ENCODE measurements at regions not wholly inside any gene's neighbourhood (a gene's known extent, or its start where the extent isn't known, plus 50 kb on each side); places are given as distances from the start of the nearest gene placed in this dataset.

DNA sequence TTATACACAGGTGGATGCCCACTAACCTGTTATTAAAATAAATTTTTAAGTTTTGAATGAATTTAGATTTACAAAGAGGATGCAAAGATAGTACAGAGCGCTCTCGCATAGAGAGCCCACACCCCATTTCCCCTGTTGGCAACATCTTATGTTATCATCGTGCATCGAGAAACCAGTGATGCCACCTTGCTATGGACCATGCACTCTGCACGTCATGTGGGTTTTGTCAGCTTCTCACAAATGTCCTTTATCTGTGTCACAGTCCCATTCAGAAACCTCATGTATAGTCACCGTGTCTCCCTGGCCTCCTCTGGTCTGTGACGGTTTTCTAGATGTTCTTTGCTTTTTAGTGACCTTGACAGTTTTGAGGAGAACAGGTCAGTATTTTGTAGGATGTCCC, 60.0 kb downstream of the ING1 start:
- no peak for DNase-seq

DNA sequence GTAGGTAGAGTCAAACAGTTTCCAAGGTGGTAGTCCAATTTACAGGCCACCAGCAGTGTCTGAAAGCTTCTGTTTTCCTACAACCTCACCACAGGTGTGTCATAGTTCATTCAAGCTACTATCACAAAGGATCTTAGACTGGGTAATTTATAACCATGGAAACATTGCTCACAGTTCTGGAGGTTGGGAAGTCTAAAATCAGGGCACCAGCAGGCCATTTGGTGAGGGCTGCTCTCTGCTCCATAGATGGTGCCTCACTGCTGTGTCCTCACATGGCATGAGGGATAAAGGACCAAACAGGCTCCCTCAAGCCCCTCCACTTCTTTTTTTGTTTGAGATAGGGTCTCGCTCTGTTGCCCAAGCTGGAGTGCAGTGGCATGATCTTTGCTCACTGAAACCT, 60.6 kb downstream of the ING1 start:
- no peak for DNase-seq

GRCh38 chr13:110774490-110774889, 61.0 kb downstream of the ING1 start:
- DNase-seq: no peak

DNA sequence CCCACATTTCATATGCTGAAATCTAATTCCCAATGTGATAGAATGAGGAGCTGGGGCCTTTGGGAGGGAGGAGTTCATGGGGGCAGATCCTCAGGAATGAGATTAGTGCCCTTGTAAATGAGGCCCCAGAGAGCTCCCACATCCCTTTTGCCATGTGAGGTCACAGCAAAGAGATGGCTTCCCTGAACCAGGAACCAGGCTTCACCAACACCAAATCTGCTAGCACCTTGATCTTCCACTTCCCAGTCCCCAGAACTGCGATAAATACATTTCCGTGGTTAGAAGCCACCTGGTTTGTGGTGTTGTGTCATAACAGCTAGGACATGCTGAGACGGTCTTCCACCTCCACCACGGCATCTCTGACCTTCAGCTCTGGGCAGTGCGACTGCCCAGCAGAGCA, 62.1 kb downstream of the ING1 start:
- no peak for DNase-seq

- DNase-seq: no peak
Observed at GRCh38 chr13:110777251-110777820, 63.8 kb downstream of the ING1 start.

DNA sequence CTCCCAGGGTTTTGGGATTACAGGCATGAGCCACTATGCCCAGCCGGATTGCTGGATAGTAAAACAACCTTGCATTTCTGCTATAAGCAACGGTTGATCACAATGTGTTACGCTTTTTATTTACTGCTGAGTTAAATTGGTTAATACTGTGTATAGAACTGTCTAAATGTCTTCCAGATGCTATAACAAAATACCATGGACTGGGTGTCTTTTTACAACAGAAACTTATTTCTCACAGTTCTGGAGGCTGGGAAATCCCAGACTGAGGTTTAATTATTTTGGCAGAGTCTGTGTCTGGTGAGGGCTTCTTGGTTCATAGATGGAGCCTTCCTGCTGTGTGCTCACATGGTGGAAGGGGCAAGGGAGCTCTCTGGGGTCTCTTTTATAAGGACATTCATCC, 65.5 kb downstream of the ING1 start:
- no peak for DNase-seq

DNA sequence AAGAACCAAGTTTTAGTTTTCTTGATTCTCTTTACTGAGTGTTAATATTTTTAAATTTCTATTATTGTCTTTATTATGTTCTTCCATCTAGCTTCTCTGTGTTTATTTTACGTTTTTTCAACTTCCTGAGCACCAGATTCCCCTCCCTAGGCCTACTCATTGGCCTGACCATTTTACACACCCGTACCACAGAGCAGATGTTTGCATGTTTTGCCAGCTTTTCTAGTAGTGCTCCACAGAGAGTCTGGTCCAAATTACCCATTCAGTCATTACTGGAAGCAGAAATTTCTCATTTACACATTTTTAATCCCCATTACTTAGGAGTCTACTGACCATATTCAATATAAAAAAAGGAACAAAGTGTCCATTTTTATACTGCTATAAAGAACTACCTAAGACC, 66.9 kb downstream of the ING1 start:
- DNase-seq: no peak

DNA sequence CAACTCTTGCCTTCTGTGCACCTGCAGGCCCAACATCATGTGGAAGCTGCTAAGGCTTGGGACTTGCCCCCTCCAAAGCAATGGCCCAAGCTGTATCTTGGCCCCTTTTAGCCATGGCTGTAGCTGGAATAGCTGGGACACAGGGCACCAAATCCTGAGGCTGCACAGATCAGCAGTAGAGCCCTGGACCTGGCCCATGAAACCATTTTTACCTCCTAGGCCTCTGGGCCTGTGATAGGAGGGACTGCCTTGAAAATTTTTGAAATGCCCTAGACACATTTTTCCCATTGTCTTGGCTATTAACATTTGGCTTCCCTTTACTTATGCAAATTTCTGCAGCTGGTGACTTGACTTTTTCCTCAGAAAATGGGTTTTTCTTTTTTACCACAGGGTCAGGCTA, 68.7 kb downstream of the ING1 start:
- no peak for DNase-seq

- DNase-seq: no peak
Observed at GRCh38 chr13:110784704-110785103, 71.2 kb downstream of the ING1 start.

- DNase-seq: no peak
Observed at GRCh38 chr13:110788778-110789177, 75.3 kb downstream of the ING1 start.

DNA sequence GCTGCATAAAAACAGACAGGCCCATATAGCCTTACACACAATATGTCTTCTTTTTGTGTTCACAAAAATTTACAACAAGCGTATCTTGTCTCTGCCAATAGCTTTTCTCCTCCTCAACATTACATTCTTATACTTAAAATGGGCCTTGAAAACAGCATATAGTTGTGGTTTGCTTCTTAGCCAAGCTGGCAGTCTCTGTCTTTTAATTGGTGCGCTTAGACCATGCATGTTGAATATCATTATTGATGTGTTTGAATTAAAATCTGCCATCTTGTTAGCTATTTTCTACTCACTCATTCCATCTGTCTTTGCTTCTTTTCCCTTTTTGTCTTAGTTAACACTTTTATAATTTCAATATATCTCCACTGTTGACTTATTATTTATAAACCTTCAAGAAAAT, 76.4 kb downstream of the ING1 start:
- DNase-seq: no peak

GRCh38 chr13:110790371-110790770, 76.9 kb downstream of the ING1 start:
- no peak for DNase-seq

DNA sequence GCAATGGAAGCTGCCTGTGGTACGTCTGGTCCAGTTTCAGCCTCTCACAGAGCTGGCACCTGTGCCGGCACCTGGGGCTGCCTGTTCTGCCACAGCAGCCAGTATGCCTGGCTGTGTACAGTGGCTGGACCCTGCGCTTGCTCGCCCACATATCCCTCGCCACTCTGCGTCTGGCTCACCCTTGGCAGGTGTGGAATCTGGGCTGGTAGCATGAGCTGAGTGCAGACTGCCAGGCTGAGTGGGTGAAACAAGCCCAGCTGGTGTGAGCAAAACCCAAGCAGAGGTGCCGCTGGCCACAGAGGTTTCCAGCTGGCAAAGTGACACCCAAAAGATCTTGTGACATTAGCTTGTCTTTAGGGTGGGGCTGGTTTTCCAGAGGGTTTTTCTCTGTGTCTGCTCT, 80.7 kb downstream of the ING1 start:
- no peak for DNase-seq

GRCh38 chr13:110797230-110797877, 83.9 kb downstream of the ING1 start:
- no peak for DNase-seq

DNA sequence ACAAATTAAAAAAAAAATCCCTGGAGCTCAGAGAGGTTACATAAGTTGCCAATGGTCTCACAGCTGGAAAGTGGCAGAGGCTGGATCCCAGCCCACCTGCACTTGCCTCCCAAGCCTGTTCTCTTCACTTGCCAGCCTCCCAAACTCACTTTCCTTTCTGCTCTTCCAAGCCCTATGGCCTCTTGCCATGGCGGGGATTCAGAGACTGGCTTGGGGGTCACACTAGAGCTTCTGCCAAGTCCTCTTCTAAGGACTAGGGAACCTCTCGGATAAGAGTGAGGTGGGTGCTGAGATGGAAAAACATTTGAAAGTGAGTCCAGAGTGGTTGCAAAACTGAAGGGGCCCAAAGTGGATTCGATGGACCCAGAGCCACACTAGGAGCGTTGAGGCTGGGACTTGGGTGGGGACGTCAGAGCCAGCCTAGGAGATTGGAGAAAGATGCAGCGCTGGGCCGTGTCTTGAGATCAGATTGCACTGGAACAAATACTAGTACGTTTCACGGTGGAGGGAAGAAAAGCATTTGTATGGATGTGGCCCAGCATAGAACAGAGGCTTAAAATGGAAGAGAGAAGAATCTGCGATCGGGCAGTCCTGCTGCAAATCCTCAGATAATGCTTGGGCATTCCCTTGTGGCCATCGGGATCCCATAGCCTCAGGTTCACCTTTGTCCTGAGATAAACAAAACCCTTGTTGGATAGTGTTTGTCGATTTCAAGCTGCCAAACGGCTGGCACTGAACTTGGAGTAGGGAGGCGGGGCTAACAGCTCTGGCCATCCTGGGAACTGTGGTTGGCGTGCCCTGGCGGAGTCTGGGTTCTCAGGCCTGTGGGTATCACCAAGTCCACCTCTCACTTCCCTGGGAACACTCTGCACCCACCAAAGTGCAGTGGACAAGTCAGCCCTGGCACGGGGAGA, 84.8 kb downstream of the ING1 start:
- no peak for DNase-seq

- no peak for DNase-seq
Observed at GRCh38 chr13:110799246-110800236, 86.0 kb downstream of the ING1 start.

DNA sequence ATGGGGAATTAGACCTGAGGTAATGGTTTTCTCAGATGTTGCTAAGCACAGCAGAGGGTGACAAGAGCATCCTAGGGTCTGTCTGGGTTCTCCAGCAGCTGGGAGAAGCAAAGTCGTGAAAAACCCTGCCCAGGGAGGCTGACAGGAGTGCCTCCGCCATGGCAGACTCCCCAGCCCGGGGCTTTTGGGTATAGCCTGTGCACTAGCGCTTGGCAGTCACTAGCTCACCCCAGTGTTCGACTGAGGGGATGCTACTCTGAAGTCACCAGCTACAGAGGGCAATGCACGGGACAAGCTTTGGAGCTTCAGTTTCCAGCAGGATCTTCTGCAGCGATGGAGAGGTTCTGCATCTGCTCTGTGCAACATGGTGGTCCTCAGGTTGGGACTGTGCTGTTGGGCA, 87.5 kb downstream of the ING1 start:
- no peak for DNase-seq

GRCh38 chr13:110802260-110802659, 88.8 kb downstream of the ING1 start:
- DNase-seq: no peak

- DNase-seq: no peak
Observed at GRCh38 chr13:110806636-110807035, 93.1 kb downstream of the ING1 start.

DNA sequence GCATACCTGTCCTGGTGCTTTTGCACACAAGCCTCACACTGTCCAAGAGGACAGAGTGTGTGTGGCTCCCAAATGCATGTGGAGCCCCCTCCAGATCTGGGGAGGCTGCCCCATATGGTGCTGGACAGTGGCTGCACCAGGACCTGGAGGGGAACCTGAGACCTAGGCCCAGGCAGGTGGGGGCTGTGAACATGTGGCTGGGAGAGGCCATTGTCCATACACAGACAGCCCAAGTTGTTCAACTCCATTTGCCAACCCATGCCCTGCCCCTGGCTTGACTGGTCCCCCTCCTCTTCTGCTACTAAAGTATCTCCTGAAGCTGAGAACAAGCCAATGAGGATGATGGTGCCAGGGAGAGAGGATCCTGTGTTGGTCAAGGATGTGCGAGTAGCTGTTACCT, 94.0 kb downstream of the ING1 start:
- DNase-seq: no peak

GRCh38 chr13:110808138-110808537, 94.6 kb downstream of the ING1 start:
- DNase-seq: no peak

GRCh38 chr13:110809871-110810486, 96.5 kb downstream of the ING1 start:
- DNase-seq: no peak

All from activated T-cell treated with anti-CD3 and anti-CD28 coated beads, Interleukin-2, amount 50 U/mL, for 48 hours (primary cell).